SK-N-SH treated with all-trans-retinoic acid at 6 μM for 48 hours (cell line): ENCODE measurements at regions not wholly inside any gene's neighbourhood (a gene's known extent, or its start where the extent isn't known, plus 50 kb on each side); places are given as distances from the start of the nearest gene placed in this dataset.

Experiments used
- ATAC-seq: fragments of 200-7000 bp; cut with Tn5 transposase; 3 replicates; pipeline ENCODE4 v1.9.1; 2020; ENCODE audit warnings: mild to moderate bottlenecking, moderate library complexity
- ARNTL ChIP-seq: fragments of 450-650 bp; formaldehyde crosslinking; IDR thresholded peaks from 2 replicates; pipeline ENCODE4 v1.5.0; 2020; ENCODE audit warnings: low read depth, mild to moderate bottlenecking, moderate library complexity, borderline replicate concordance
- BACH2 ChIP-seq: fragments of 250-450 bp; sonication (Bioruptor Pico); IDR thresholded peaks from 2 replicates; pipeline ENCODE4 v1.9.0; 2021; ENCODE audit warnings: mild to moderate bottlenecking, borderline replicate concordance
- CSDC2 ChIP-seq: fragments of 250-450 bp; sonication (Bioruptor Pico); IDR thresholded peaks from 2 replicates; pipeline ENCODE4 v1.5.0; 2020; ENCODE audit warnings: mild to moderate bottlenecking, moderate library complexity
- ESRRG ChIP-seq: fragments of 250-450 bp; sonication (Bioruptor Pico); IDR thresholded peaks from 2 replicates; pipeline ENCODE4 v1.6.1; 2021; ENCODE audit warnings: mild to moderate bottlenecking
- ISL1 ChIP-seq: fragments of 250-450 bp; sonication (Bioruptor Pico); IDR thresholded peaks from 2 replicates; pipeline ENCODE4 v2.1.2; 2022; ENCODE audit warnings: mild to moderate bottlenecking, moderate library complexity
- OSR1 ChIP-seq: fragments of 250-450 bp; sonication (Bioruptor Pico); IDR thresholded peaks from 2 replicates; pipeline ENCODE4 v1.8.0; 2022; ENCODE audit warnings: moderate library complexity, mild to moderate bottlenecking, inconsistent platforms
- PPARA ChIP-seq: fragments of 250-450 bp; sonication (Bioruptor Pico); IDR thresholded peaks from 2 replicates; pipeline ENCODE4 v1.5.0; 2020; ENCODE audit warnings: mild to moderate bottlenecking, borderline replicate concordance
- RARB ChIP-seq: fragments of 250-450 bp; sonication (Bioruptor Pico); IDR thresholded peaks from 2 replicates; pipeline ENCODE4 v1.8.0; 2021; ENCODE audit warnings: mild to moderate bottlenecking, moderate library complexity
- SNAI2 ChIP-seq: fragments of 250-450 bp; sonication (Bioruptor Pico); IDR thresholded peaks from 2 replicates; pipeline ENCODE4 v1.5.0; 2020; ENCODE audit warnings: mild to moderate bottlenecking, moderate library complexity
- TCF4 ChIP-seq: fragments of 250-450 bp; sonication (Bioruptor Pico); IDR thresholded peaks from 2 replicates; pipeline ENCODE4 v1.8.0; 2021; ENCODE audit warnings: mild to moderate bottlenecking, moderate library complexity, borderline replicate concordance
- TOX ChIP-seq: fragments of 250-450 bp; sonication (Bioruptor Pico); IDR thresholded peaks from 2 replicates; pipeline ENCODE4 v1.8.0; 2021; ENCODE audit warnings: mild to moderate bottlenecking, moderate library complexity, borderline replicate concordance
- ZC3H10 ChIP-seq: fragments of 250-450 bp; sonication (Bioruptor Pico); IDR thresholded peaks from 2 replicates; pipeline ENCODE4 v1.5.1; 2021; ENCODE audit warnings: mild to moderate bottlenecking, moderate library complexity
- ZFP3 ChIP-seq: fragments of 250-450 bp; sonication (Bioruptor Pico); IDR thresholded peaks from 2 replicates; pipeline ENCODE4 v1.5.0; 2020; ENCODE audit warnings: mild to moderate bottlenecking, moderate library complexity
- ZFP30 ChIP-seq: fragments of 450-650 bp; formaldehyde crosslinking; IDR thresholded peaks from 2 replicates; pipeline ENCODE4 v1.5.0; 2022; ENCODE audit warnings: mild to moderate bottlenecking, moderate library complexity
- ZNF565 ChIP-seq: fragments of 450-650 bp; formaldehyde crosslinking; conservative IDR thresholded peaks from 2 replicates; pipeline ENCODE4 v1.5.0; 2020; ENCODE audit warnings: low read depth, mild to moderate bottlenecking, moderate library complexity
- ZNF70 ChIP-seq: fragments of 450-650 bp; formaldehyde crosslinking; IDR thresholded peaks from 2 replicates; pipeline ENCODE4 v1.5.0; 2020; ENCODE audit warnings: mild to moderate bottlenecking, moderate library complexity
- ZNF8 ChIP-seq: fragments of 450-650 bp; formaldehyde crosslinking; IDR thresholded peaks from 2 replicates; pipeline ENCODE4 v1.5.0; 2020; ENCODE audit warnings: mild to moderate bottlenecking, moderate library complexity
- TF ChIP-seq, protein P1 (sequence below): fragments of 250-450 bp; sonication (Bioruptor Pico); IDR thresholded peaks from 2 replicates; pipeline ENCODE4 v1.8.0; 2021; ENCODE audit warnings: low read depth, mild to moderate bottlenecking, moderate library complexity, borderline replicate concordance
- TF ChIP-seq, protein P2 (sequence below): fragments of 250-450 bp; sonication (Bioruptor Pico); IDR thresholded peaks from 2 replicates; pipeline ENCODE4 v1.5.1; 2020; ENCODE audit warnings: low read depth, mild to moderate bottlenecking, moderate library complexity
- TF ChIP-seq, protein P3 (sequence below): fragments of 250-450 bp; sonication (Bioruptor Pico); IDR thresholded peaks from 2 replicates; pipeline ENCODE4 v1.8.0; 2020; ENCODE audit warnings: mild to moderate bottlenecking, moderate library complexity, borderline replicate concordance
- TF ChIP-seq, protein P4 (sequence below): fragments of 250-450 bp; sonication (Bioruptor Pico); IDR thresholded peaks from 2 replicates; pipeline ENCODE4 v1.5.1; 2021; ENCODE audit warnings: mild to moderate bottlenecking, moderate library complexity

DNA sequence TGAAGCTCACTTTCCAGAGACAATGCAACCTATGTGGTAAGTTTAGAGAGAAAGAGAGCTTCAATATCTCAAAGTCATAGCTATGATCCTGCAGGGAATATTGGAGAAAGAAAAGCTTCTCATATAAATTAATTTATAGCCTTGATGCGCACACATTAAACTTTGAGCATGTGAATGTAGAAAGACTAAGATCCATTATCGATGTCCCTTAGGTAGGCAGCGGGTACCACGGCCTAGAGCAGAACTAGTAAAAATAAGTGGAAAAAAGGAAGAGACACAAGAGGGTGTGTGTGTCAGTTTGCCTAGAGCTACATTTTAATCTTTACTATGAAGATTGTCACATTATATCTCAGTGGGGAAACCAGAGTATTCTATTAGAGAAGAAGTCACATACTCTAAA is 685.6 kb downstream of the AMY1C start:
- TF ChIP-seq CSDC2 (CRISPR knock-in tag) (no peak), ARNTL (CRISPR knock-in tag) (no peak), TOX (CRISPR knock-in tag) (no peak), ZNF565 (CRISPR knock-in tag) (no peak), PPARA (no peak), RARB (no peak), TCF4 (CRISPR knock-in tag) (no peak), ZNF8 (CRISPR knock-in tag) (no peak), ZNF70 (CRISPR knock-in tag) (no peak), ZFP3 (CRISPR knock-in tag) (no peak), ISL1 (no peak), BACH2 (CRISPR knock-in tag) (no peak), SNAI2 (CRISPR knock-in tag) (no peak), ESRRG (CRISPR knock-in tag) (no peak), ZFP30 (CRISPR knock-in tag) (no peak)
- TF ChIP-seq, protein P1, sequence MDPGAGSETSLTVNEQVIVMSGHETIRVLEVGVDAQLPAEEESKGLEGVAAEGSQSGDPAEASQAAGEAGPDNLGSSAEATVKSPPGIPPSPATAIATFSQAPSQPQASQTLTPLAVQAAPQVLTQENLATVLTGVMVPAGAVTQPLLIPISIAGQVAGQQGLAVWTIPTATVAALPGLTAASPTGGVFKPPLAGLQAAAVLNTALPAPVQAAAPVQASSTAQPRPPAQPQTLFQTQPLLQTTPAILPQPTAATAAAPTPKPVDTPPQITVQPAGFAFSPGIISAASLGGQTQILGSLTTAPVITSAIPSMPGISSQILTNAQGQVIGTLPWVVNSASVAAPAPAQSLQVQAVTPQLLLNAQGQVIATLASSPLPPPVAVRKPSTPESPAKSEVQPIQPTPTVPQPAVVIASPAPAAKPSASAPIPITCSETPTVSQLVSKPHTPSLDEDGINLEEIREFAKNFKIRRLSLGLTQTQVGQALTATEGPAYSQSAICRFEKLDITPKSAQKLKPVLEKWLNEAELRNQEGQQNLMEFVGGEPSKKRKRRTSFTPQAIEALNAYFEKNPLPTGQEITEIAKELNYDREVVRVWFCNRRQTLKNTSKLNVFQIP (CRISPR knock-in tag): no peak
- TF ChIP-seq, protein P2, sequence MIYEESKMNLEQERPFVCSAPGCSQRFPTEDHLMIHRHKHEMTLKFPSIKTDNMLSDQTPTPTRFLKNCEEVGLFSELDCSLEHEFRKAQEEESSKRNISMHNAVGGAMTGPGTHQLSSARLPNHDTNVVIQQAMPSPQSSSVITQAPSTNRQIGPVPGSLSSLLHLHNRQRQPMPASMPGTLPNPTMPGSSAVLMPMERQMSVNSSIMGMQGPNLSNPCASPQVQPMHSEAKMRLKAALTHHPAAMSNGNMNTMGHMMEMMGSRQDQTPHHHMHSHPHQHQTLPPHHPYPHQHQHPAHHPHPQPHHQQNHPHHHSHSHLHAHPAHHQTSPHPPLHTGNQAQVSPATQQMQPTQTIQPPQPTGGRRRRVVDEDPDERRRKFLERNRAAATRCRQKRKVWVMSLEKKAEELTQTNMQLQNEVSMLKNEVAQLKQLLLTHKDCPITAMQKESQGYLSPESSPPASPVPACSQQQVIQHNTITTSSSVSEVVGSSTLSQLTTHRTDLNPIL: no peak
- TF ChIP-seq, protein P3, sequence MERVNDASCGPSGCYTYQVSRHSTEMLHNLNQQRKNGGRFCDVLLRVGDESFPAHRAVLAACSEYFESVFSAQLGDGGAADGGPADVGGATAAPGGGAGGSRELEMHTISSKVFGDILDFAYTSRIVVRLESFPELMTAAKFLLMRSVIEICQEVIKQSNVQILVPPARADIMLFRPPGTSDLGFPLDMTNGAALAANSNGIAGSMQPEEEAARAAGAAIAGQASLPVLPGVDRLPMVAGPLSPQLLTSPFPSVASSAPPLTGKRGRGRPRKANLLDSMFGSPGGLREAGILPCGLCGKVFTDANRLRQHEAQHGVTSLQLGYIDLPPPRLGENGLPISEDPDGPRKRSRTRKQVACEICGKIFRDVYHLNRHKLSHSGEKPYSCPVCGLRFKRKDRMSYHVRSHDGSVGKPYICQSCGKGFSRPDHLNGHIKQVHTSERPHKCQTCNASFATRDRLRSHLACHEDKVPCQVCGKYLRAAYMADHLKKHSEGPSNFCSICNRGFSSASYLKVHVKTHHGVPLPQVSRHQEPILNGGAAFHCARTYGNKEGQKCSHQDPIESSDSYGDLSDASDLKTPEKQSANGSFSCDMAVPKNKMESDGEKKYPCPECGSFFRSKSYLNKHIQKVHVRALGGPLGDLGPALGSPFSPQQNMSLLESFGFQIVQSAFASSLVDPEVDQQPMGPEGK (CRISPR knock-in tag): no peak
- TF ChIP-seq, protein P4, sequence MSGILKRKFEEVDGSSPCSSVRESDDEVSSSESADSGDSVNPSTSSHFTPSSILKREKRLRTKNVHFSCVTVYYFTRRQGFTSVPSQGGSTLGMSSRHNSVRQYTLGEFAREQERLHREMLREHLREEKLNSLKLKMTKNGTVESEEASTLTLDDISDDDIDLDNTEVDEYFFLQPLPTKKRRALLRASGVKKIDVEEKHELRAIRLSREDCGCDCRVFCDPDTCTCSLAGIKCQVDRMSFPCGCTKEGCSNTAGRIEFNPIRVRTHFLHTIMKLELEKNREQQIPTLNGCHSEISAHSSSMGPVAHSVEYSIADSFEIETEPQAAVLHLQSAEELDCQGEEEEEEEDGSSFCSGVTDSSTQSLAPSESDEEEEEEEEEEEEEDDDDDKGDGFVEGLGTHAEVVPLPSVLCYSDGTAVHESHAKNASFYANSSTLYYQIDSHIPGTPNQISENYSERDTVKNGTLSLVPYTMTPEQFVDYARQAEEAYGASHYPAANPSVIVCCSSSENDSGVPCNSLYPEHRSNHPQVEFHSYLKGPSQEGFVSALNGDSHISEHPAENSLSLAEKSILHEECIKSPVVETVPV: no peak
- no peak for ATAC-seq

DNA sequence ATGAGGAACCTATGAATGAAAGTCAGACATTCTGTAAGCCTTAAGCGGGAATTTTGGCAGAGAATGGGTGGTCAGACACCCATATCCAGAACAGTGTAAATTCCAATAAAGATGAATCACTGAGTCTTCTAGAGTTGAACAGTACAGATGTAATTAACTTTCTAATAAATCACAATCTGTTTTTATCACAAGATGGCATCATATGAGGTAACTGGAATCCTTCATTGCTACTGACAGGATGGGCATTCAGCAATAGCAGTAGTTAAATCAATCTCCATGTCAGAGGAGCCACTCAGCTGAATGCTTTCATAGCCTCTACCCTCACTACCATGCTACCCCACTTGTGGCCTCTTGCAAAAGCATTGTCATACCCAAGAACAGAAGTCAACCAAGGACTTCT is 690.3 kb downstream of the AMY1C start:
- ATAC-seq: no peak
- peak; percentile 75 for TF ChIP-seq ISL1
- TF ChIP-seq TOX (CRISPR knock-in tag): no peak
- no peak for TF ChIP-seq ZFP30 (CRISPR knock-in tag)

DNA sequence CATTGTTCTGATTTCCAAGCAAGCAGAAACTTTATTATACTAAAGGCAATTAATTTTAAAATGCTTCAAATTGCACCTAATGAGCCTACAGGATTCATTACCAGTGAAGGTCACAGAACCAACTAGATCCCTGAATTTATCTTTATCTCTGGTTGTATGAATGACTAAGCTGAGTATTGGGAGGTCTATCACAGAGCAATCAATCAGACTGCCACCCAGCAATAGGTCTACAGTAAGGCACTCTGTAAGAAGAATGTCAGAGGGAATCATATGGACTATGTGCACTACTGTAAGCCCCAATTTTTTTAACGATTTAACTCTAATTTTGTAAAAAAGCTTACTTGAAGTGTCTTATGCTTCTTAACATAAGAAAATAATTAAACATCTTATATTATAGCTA is 707.0 kb downstream of the AMY1C start:
- no peak for ATAC-seq
- TF ChIP-seq, protein P3 (CRISPR knock-in tag): no peak
- no peak for TF ChIP-seq BACH2 (CRISPR knock-in tag)
- no peak for TF ChIP-seq OSR1
- no peak for TF ChIP-seq TOX (CRISPR knock-in tag)
- no peak for TF ChIP-seq ZC3H10 (CRISPR knock-in tag)
- TF ChIP-seq ESRRG (CRISPR knock-in tag): no peak
- TF ChIP-seq CSDC2 (CRISPR knock-in tag): no peak
- no peak for TF ChIP-seq ZNF8 (CRISPR knock-in tag)
- no peak for TF ChIP-seq PPARA
- no peak for TF ChIP-seq ZNF565 (CRISPR knock-in tag)
- TF ChIP-seq, protein P2: no peak
- TF ChIP-seq ZFP3 (CRISPR knock-in tag): no peak
